ENCODE measurements at regions not wholly inside any gene's neighbourhood (a gene's known extent, or its start where the extent isn't known, plus 50 kb on each side); places are given as distances from the start of the nearest gene placed in this dataset.

GRCh38 chr16:26569793-26570192 lies 496.9 kb upstream of the C16orf82 start:
- TF ChIP-seq CTCF (IDR thresholded peaks at IDR 0.05; ENCODE audit: unreplicated experiment): no peak
- CTCF ChIA-PET: no interaction called here
- Mint-ChIP-seq H3K4me1 (ENCODE audit: insufficient read depth, unreplicated experiment) (no peaks in the 10 kb centered on the region), H3K36me3 (ENCODE audit: insufficient read depth, unreplicated experiment) (no peaks in the 10 kb centered on the region), H3K4me3 (ENCODE audit: unreplicated experiment) (no peak overlapping the region), H3K27ac (ENCODE audit: low read depth, unreplicated experiment) (no peak overlapping the region), H3K9me3 (ENCODE audit: unreplicated experiment) (peaks cover 31% of the 10 kb centered on the region), H3K27me3 (ENCODE audit: insufficient read depth, unreplicated experiment) (no peaks in the 10 kb centered on the region)
- POLR2A ChIA-PET: no interaction called here
- BruUV-seq (replicated peaks): no TSS peak
- intact Hi-C loops (cut with micrococcal nuclease): no loop called here
- no peak for DNase-seq (ENCODE audit: unreplicated experiment)

DNA sequence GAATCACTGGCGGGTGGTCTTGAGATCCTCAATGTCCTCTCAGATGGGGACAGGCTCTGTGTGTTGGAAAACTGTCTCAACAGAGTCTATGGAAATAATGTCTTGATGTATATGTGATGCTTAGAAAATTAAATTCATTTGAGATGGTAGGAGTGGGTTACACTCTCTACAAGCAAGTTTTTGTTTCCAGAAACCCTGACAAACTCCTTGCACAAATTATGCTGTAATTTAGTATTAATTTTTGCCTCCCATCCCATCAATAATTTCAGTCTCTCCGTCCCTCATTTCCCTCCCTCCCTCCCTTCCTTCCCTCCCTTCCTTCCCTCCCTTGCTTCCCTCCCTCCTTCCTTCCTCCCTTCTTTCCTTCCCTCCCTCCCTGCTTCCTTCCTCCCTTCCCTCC lies 488.0 kb upstream of the C16orf82 start:
- no peak overlapping the region for H3K4me3 Mint-ChIP-seq (ENCODE audit: unreplicated experiment)
- no peak for DNase-seq (ENCODE audit: unreplicated experiment)
- H3K27me3 Mint-ChIP-seq (ENCODE audit: insufficient read depth, unreplicated experiment): no peaks in the 10 kb centered on the region
- BruUV-seq (replicated peaks): no TSS peak
- TF ChIP-seq CTCF (IDR thresholded peaks at IDR 0.05; ENCODE audit: unreplicated experiment): no peak
- ChIA-PET POLR2A (no interaction called here), CTCF (no interaction called here)
- no peaks in the 10 kb centered on the region for H3K36me3 Mint-ChIP-seq (ENCODE audit: insufficient read depth, unreplicated experiment)
- no peak overlapping the region for H3K27ac Mint-ChIP-seq (ENCODE audit: low read depth, unreplicated experiment)
- intact Hi-C loops (cut with micrococcal nuclease): no loop called here
- no peaks in the 10 kb centered on the region for H3K4me1 Mint-ChIP-seq (ENCODE audit: insufficient read depth, unreplicated experiment)
- peaks cover 38% of the 10 kb centered on the region for H3K9me3 Mint-ChIP-seq (ENCODE audit: unreplicated experiment)

GRCh38 chr16:26583803-26584202 lies 482.9 kb upstream of the C16orf82 start:
- CTCF ChIA-PET: interaction anchor here (0.6 kb wide), 1 partner anchor 412 kb away, joined by 3 read pairs; no protein-coding TSS in a partner anchor
- BruUV-seq (replicated peaks): no TSS peak
- H3K27ac Mint-ChIP-seq (ENCODE audit: low read depth, unreplicated experiment): no peak overlapping the region
- TF ChIP-seq CTCF (IDR thresholded peaks at IDR 0.05; ENCODE audit: unreplicated experiment): no peak
- H3K4me3 Mint-ChIP-seq (ENCODE audit: unreplicated experiment): no peak overlapping the region
- DNase-seq (ENCODE audit: unreplicated experiment): no peak
- intact Hi-C loops (cut with micrococcal nuclease): no loop called here
- no peaks in the 10 kb centered on the region for H3K36me3 Mint-ChIP-seq (ENCODE audit: insufficient read depth, unreplicated experiment)
- peaks cover 50% of the 10 kb centered on the region for H3K9me3 Mint-ChIP-seq (ENCODE audit: unreplicated experiment)
- no peaks in the 10 kb centered on the region for H3K4me1 Mint-ChIP-seq (ENCODE audit: insufficient read depth, unreplicated experiment)
- POLR2A ChIA-PET: no interaction called here
- H3K27me3 Mint-ChIP-seq (ENCODE audit: insufficient read depth, unreplicated experiment): no peaks in the 10 kb centered on the region

- no TSS peak for BruUV-seq (replicated peaks)
- Mint-ChIP-seq H3K9me3 (ENCODE audit: unreplicated experiment) (peaks cover 33% of the 10 kb centered on the region), H3K4me1 (ENCODE audit: insufficient read depth, unreplicated experiment) (no peaks in the 10 kb centered on the region), H3K27me3 (ENCODE audit: insufficient read depth, unreplicated experiment) (no peaks in the 10 kb centered on the region), H3K27ac (ENCODE audit: low read depth, unreplicated experiment) (no peak overlapping the region), H3K4me3 (ENCODE audit: unreplicated experiment) (no peak overlapping the region), H3K36me3 (ENCODE audit: insufficient read depth, unreplicated experiment) (no peaks in the 10 kb centered on the region)
- TF ChIP-seq CTCF (IDR thresholded peaks at IDR 0.05; ENCODE audit: unreplicated experiment): no peak
- POLR2A ChIA-PET: no interaction called here
- CTCF ChIA-PET: no interaction called here
- DNase-seq (ENCODE audit: unreplicated experiment): no peak
- intact Hi-C loops (cut with micrococcal nuclease): no loop called here
Measured at GRCh38 chr16:26593700-26594099, 473.0 kb upstream of the C16orf82 start.

All from MCF 10A (cell line).